ENCODE measurements at regions not wholly inside any gene's neighbourhood (a gene's known extent, or its start where the extent isn't known, plus 50 kb on each side); places are given as distances from the start of the nearest gene placed in this dataset. TPM values are rescaled to one million over a fixed set of nuclear protein-coding genes. Genes with fewer than 3 reads are reported as not detected.

GRCh38 chr12:24008166-24008565 is 58.7 kb upstream of the SOX5 start:
- no peak overlapping the region for H3K4me3 Mint-ChIP-seq (ENCODE audit: unreplicated experiment)
- H3K27me3 Mint-ChIP-seq (ENCODE audit: unreplicated experiment), result no peaks in the 10 kb centered on the region
- H3K27ac Mint-ChIP-seq (ENCODE audit: unreplicated experiment), result no peak overlapping the region
- no peaks in the 10 kb centered on the region for H3K9me3 Mint-ChIP-seq (ENCODE audit: unreplicated experiment)
- no peaks in the 10 kb centered on the region for H3K36me3 Mint-ChIP-seq (ENCODE audit: low read depth, unreplicated experiment)
- H3K4me1 Mint-ChIP-seq (ENCODE audit: unreplicated experiment), result no peaks in the 10 kb centered on the region
- no peak for TF ChIP-seq CTCF (IDR thresholded peaks at IDR 0.05; ENCODE audit: unreplicated experiment)
- DNase-seq (ENCODE audit: low spot score), result no peak

Small RNAs in the stretch of these regions (microRNA-seq; reads per million reads assigned to microRNA genes)
- gene MIR920 (ENCODE audit: unreplicated experiment), result not detected

Measured in endothelial cell (in vitro differentiated cells).